GM13977 (cell line): ENCODE measurements at regions not wholly inside any gene's neighbourhood (a gene's known extent, or its start where the extent isn't known, plus 50 kb on each side); places are given as distances from the start of the nearest gene placed in this dataset.

Experiments
- DNase-seq: peaks from one replicate; pipeline ENCODE4 v3.0.0; 2012; ENCODE audit warnings: low spot score
- in situ Hi-C: fragments of 300-500 bp; cut with MboI; formaldehyde crosslinking; loops from one replicate; pipeline ENCODE4 v1.12.0; 2022; ENCODE audit warnings: low sequenced_read_pairs, low pct_unique_long_range_greater_than_20kb, mixed read lengths, inconsistent platforms; ENCODE audit not compliant: unreplicated experiment
- TF ChIP-seq, protein P1 (sequence below): IDR thresholded peaks from 2 replicates; pipeline ENCODE4 v1.5.1; 2012; ENCODE audit warnings: mild to moderate bottlenecking, control low read depth; ENCODE audit not compliant: insufficient read depth; ENCODE audit errors: extremely low read depth, missing control alignments

DNA sequence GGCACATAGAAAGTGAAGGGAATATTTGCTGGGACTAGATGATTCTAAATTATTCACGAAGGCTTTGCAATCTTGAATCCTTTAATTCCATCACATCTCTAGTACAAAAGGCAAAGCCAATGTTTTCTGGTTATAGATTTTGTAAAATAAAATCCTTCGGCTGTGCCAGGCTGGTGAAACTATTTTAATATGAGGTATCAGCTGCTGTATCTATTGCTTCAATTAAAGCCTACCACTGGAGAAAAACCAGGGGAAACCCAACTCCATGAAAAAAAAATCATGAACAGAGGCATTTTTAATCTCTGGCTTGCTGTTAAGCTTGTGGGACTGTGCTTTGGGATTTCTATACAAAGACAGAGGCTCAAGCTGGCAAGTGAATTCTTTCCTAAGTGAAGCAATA lies 271.8 kb downstream of the QKI start:
- in situ Hi-C loops, result no loop called here
- DNase-seq, result no peak
- TF ChIP-seq, protein P1, sequence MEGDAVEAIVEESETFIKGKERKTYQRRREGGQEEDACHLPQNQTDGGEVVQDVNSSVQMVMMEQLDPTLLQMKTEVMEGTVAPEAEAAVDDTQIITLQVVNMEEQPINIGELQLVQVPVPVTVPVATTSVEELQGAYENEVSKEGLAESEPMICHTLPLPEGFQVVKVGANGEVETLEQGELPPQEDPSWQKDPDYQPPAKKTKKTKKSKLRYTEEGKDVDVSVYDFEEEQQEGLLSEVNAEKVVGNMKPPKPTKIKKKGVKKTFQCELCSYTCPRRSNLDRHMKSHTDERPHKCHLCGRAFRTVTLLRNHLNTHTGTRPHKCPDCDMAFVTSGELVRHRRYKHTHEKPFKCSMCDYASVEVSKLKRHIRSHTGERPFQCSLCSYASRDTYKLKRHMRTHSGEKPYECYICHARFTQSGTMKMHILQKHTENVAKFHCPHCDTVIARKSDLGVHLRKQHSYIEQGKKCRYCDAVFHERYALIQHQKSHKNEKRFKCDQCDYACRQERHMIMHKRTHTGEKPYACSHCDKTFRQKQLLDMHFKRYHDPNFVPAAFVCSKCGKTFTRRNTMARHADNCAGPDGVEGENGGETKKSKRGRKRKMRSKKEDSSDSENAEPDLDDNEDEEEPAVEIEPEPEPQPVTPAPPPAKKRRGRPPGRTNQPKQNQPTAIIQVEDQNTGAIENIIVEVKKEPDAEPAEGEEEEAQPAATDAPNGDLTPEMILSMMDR, result no peak

DNA sequence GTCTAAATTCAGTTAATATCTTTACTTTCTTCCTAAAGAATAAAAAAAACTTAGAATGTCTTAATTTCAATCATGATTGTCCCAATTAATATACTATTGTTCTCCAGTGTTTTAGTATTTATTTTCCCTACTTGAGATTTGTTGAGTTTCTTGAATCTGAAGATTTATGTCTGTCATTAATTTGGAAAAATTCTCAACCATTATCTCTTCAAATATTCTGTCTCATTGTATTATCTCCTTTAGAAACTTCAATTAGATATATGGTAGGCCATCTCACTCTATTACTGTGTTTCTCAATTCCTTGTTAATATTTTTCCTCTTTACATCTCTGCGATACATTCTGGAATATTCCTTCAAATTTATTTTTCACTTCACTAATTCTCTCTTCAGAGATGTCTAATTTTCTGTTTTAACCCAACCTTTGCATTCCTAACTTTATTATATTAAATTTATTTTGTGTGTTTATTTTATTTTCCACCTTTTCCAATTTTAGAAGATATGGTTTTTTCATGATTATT lies 268.6 kb downstream of the QKI start:
- TF ChIP-seq, protein P1, result no peak
- in situ Hi-C loops, result no loop called here
- DNase-seq, result no peak

- no peak for DNase-seq
- in situ Hi-C loops, result no loop called here
- TF ChIP-seq, protein P1, result no peak
Observed at GRCh38 chr6:163679753-163680152, 265.2 kb downstream of the QKI start.

- in situ Hi-C loops, result no loop called here
- no peak for DNase-seq
- TF ChIP-seq, protein P1, result no peak
Observed at GRCh38 chr6:163679012-163679660, 264.6 kb downstream of the QKI start.

DNA sequence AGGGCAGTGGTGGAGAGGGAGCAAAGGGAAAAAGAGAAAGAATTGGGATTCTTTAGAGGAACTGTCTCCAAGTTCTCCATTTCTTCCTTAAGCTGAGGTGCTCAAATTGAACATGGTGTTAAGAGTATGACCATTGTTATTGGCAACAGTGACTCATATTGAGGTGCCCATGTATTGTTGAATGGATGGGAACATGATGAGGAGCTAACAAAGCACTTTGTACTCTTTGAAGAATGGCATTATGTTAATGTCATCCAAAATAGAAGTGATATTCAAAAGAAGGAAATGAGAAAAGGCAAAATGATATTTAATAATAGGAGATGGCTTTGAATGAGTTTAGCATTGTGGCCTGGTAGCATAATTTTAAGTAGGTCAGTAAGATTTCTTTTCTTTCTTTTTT lies 261.1 kb downstream of the QKI start:
- in situ Hi-C loops, result no loop called here
- DNase-seq, result no peak
- TF ChIP-seq, protein P1, result no peak

- no peak for DNase-seq
- TF ChIP-seq, protein P1, result no peak
- in situ Hi-C loops, result no loop called here
Observed at GRCh38 chr6:163672710-163673109, 258.2 kb downstream of the QKI start.
